Amniotic epithelial cell (primary cell): ENCODE measurements at regions not wholly inside any gene's neighbourhood (a gene's known extent, or its start where the extent isn't known, plus 50 kb on each side); places are given as distances from the start of the nearest gene placed in this dataset.

Experiments
- DNase-seq: peaks from one replicate; pipeline ENCODE4 v3.0.0-alpha.2; 2010; ENCODE audit warnings: low read depth

DNA sequence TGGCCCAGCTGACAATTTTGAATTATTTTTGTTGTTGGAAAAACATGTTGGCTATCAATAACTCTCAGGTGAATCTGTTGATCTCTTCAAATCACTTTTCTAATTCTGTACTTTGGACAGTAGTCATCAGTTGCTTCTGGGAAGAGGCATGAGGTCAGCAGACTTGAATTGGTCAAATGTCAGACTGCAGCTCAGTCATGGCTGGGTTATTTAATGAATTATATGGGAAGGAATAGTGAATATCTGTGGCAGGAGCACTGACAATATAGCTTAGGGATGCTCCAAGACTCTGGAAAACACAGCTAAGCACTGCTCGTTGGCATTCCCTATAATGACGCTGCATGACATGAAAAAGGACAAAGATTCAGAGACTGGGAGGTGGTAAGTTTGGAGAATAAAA is 98.8 kb upstream of the GAP43 start:
- DNase-seq, result no peak

DNA sequence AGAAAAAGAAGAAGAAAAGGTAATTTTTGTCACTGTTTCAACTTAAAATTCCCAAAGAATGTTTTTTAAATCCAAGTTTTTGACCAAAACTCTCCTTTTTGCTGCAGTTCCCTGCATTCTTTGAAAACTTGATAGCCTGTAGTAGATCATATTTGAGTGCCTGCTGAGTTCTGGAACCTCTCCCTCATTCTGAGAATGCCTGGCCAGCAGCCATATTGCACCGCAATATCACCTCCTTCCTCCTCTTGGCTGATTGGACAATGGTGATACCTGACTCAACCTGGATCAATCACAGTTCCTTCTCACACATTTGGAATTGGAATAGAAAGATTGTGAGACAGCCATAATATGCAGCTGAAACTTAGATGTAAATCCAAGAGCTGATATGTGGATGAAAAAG is 97.6 kb upstream of the GAP43 start:
- peak; percentile 36 for DNase-seq

DNA sequence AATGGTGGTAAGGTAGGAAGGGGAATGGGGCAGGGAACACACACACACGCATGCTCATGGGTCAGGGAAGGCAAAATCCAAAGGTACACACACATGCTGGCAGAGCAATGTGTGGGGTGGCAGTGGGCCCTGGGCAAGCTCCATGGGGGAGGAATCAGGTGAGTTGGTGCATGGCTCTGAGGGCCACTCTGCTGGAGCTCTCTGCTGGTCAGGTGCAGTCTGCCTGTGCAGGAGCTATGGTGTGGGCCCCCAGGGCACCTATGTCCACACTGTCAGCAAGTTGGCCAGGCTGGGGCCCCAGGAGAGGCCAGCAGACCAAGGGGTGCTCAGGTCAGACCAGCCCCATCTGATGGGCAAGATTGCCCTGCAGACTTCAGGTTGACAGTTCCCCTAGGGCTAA is 90.1 kb upstream of the GAP43 start:
- no peak for DNase-seq

DNA sequence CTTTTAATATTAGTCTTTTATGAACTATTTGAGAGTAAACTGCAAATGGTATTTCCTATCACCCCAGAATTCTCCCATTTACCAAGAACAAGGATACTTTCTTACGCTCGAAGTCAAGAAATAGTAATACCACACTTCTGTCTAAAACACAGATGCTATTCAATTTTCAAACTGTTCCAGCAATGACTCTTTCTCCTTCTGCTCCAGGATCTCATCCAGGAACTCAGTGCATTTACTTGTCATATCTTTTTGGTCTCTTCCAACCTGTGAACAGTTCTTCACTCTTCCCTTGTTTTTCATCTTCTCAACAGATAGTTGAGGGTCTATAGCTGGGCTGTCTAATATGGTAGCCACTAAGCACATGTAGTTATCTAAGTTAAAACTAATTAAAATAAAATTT is 87.1 kb upstream of the GAP43 start:
- DNase-seq, result no peak

DNA sequence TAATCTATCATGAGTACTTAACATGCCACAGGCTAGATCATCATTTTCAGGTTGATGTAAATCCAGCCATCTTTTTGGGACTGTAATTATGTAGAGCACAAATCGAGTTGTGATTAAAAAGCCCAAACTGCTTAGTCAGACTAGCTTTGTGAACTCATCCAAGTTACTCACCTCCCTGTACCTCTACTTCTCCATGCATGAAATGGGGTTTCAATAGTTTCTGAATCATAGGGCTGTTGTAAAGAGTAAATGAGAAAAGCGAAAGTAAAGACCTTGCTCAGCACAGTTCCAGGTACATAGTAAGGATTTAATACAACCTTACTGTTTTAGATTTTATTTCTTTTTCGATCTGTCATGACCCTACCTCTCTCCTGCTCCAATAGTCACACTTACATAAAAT is 85.6 kb upstream of the GAP43 start:
- no peak for DNase-seq

DNA sequence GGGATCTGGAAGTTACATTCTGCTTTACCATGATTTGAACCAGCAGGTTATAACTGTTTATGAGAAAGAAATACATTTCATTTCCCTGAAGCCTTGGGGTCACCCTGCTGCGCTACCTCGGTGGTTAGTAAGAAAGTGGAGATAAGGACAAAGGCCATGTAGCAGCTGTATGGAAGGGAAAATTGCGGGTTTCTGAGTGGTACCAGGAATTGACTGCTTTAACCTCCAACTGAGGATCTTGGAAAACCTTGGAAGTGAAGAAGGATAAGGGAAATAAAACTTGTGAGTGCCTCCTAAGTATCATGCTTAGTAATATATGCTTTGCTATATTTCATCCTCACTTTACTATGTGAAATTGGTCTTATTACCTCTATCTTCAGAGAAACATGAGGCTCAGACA is 76.1 kb upstream of the GAP43 start:
- DNase-seq, result no peak

DNA sequence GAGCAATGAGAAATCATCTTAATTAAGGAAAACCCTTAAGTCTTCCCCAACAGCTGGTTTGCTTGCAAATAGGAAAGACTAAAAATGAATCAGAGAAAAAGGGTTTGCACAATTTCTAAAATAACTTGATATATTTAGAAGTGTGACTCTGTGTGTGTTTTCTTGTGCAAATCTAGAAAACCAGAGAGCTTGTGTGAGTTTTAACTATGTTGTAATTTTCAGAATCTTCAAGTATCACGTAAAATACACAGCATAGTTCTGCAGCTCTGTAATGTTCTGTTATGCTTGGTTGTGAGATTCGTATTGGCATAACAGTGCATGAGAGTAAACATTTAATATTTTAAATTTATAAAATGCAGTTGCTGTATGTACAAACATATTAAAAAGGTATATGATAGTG is 74.7 kb upstream of the GAP43 start:
- DNase-seq, result peak; percentile 14

DNA sequence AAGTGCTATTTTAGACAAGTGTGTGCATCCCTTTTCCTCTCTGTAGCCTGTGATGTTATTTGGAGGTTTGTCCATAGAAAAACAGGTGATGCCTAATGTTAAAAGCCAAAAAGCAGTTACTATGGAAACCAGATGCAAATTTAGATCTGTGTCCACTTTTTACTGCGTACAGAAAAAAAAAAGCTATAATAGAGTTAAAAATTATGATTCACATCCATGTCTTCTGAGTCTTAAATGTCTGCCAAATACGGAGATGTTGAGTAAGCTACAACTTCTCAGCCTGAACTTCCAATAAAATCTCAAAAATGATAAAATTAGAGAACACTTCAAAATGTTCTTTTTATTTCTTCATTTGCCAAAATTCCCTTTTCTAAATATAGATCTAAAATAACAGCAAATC is 74.2 kb upstream of the GAP43 start:
- peak; percentile 30 for DNase-seq

DNA sequence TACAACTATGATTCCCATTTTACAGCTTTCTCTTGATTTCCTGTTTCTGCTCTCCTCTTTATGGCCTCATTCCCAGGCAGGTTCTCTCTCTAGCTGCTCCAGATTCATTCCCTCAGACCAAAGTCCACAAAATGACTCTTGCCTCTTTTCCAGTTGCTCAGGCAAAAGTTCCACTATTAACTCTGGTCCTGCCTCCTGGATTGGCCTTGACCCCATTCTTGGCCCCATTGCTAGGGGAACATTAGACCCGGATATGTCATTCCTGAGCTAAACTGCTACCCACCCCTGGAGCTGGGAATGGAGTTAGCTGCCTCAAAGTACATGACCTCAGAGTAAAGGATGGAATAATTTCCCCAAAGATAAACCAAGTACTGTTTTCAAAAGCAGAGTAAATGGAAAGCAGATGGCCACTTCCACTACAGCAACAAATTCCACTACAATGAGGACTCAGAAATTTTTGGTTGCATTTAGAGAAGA is 73.0 kb upstream of the GAP43 start:
- no peak for DNase-seq

DNA sequence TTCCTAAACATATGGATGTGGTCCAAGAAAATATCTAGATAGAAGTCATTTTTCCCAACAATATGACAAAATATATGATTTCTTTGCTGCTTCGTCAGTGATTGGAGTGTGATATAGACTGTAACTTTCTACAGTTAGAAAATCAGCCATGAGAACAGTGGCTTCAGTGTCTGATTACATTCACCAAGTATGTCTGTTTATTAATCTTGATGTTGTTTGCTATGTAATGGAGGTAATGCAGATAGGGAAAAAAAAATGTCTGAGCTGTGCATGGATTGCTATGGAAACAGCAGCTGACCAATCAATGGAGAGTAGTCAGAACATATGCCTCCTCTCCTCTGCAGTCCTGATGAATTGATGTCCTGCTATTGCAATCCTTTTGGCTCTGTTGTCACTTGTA is 72.3 kb upstream of the GAP43 start:
- no peak for DNase-seq

DNA sequence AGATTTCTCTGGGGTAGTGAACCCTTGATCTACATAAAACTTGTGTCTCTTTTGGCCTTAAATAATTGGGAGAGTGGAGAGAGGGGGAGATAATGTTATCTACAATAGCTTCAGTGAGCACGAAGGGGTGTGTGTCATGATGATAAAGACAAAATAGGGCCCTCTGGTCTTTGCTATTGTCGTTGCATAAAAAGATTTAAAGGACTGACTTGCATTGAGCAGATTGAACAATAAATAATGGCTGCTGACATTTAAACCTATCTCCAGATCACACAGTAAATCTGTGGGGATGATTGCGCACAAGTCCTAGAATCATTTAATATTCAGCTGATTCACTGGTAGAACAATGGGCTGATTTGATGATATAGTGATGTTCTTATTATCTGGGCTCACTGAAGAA is 71.3 kb upstream of the GAP43 start:
- DNase-seq, result no peak

DNA sequence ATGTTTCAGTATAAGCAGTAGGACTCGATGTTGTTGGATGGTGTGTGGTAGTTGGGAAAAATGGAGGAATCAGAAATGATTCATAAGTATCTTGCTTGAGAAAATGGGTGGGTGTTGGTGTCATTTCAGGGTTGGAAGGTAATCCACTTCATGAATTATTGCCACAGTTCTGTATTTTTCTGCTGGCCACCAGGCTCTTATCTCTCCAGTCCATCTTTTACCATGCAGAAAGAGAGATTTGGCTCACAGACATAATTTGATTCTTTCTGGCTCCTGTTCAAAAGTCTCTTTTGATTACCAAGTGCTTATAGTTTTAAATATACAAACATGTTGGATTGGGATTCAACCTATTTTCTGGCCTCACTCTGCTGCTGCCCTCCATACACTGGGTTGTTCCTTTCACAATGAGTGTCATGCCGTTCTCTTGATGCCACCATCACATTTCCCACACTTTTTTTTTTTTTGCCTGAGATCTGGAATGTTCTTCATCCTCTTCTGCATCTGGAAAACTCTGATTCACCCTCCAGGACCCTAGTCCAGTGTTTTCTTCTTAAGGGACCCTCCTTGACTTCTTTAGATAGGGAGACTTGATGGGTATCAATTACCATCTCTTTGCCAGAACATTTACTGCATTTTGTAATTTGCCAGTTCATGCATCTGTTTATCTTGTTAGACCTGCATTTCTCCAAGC is 69.4 kb upstream of the GAP43 start:
- DNase-seq, result peak; percentile 84

DNA sequence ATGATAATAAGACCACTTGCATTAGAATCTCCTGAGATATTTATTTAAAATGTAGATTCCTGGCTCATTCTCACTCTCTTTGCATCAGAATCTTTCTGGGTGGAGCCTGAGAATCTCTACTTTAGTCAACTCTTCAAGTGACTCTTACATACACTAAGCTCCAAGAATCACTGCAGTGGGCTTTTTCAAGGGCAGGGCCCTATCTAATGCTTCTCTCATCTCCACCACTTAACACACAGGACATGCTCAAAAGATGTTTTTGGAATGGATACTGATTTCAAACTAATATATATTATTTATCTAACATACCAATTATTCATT is 68.9 kb upstream of the GAP43 start:
- DNase-seq, result no peak

DNA sequence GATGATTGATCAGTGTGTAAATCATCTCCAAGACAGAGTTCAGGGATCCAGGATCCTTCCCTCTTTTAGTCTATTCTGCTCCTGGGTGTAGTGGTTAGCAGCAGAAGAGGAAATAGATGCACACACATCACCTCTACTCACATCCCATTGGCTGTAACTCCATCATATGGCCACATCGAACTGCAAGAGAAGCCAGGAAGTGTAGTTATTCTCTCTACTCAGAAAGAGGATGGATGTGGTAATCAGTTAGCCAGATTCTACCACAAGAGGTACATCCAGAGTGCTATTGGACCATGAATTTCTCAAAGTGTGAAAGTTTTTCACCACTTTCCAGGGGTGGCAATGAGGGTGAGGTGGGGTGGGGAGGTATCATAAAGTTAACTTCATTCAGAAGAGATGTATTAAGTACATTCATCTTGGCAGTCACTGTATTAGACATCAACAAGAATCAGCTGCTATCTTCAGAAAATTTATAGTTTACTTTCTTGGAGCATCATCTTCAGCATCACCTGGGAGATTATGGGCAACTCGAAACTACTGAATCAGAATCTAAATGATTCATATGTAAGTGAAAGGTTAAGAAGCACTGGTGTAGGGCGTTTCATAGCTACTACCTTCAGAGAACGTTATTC is 60.6 kb upstream of the GAP43 start:
- DNase-seq, result no peak

DNA sequence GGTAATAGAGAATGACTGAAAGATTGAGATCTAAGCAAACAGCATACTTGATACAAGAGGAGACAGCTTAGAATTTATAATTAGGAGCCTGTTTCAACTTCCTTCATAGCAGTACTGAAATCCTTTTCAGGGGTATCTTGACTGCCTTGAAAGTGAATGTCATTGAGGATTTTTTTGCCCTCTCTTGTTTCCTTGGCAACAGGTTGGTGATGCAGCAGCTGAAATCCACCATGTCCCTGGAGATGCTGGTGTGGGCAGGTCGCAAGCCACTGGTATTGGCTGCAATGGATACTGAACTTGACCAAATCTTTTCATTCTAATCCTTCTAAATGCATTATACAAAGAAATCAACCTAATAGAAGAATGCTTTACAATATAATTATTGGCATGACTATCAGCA is 59.3 kb upstream of the GAP43 start:
- DNase-seq, result no peak

DNA sequence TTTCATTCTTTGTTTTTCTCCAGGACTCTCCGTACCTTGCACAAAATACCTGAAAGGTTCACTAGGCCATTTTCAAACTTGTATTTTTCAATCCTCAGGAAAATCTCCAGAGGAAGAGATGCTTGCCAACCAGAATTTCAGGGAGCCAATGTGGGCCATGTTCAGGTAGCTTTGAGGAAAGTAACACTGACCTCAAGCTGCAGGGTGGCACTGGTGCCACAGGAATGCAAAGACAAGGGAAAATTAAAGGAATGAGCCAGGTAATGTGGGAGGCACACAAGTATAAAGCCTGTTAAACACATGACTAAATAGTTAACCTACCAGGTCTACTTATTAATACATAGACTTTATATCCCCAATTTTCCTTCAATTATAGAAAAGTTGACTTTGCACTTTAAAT is 51.9 kb upstream of the GAP43 start:
- no peak for DNase-seq
